ENCODE measurements at regions not wholly inside any gene's neighbourhood (a gene's known extent, or its start where the extent isn't known, plus 50 kb on each side); places are given as distances from the start of the nearest gene placed in this dataset.
"Not testable (repeated sequence)": the region's sequence is repeated elsewhere in the genome, so short reads cannot be mapped to it uniquely, and the experiment has no call there.

DNA sequence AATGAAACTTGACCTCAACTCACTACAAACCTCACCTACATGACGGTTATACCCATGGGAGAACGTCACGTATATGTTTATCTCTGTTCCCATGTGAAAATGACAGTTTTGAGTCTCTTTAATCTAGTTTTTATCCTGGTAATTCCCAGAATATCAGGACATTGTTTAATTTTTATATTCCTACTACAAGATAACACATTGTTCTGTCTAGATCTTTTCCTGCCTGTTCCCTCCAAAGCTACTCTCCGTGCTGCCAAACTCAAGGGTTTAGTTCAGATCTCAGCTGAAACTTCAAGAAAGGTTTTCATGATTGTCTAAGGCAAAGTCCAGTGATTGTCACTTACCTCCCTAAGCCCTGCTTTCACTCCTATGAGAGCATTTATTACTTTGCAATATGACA, 1159.4 kb upstream of the SEMA6A start:
- H3K4me3 Mint-ChIP-seq: no peak overlapping the region
- no peaks in the 10 kb centered on the region for H3K36me3 Mint-ChIP-seq (ENCODE audit: low read depth)
- H3K27ac Mint-ChIP-seq (ENCODE audit: unreplicated experiment): no peak overlapping the region

GRCh38 chr5:117733051-117733450, 1158.4 kb upstream of the SEMA6A start:
- DNase-seq (ENCODE audit: low read depth, low spot score): no peak
- Mint-ChIP-seq H3K4me3 (no peak overlapping the region), H3K4me1 (peaks cover 13% of the 10 kb centered on the region), H3K27ac (ENCODE audit: unreplicated experiment) (no peak overlapping the region), H3K36me3 (ENCODE audit: low read depth) (no peaks in the 10 kb centered on the region), H3K9me3 (peaks cover 4% of the 10 kb centered on the region), H3K27me3 (ENCODE audit: low read depth) (no peaks in the 10 kb centered on the region)
- TF ChIP-seq, protein P1, sequence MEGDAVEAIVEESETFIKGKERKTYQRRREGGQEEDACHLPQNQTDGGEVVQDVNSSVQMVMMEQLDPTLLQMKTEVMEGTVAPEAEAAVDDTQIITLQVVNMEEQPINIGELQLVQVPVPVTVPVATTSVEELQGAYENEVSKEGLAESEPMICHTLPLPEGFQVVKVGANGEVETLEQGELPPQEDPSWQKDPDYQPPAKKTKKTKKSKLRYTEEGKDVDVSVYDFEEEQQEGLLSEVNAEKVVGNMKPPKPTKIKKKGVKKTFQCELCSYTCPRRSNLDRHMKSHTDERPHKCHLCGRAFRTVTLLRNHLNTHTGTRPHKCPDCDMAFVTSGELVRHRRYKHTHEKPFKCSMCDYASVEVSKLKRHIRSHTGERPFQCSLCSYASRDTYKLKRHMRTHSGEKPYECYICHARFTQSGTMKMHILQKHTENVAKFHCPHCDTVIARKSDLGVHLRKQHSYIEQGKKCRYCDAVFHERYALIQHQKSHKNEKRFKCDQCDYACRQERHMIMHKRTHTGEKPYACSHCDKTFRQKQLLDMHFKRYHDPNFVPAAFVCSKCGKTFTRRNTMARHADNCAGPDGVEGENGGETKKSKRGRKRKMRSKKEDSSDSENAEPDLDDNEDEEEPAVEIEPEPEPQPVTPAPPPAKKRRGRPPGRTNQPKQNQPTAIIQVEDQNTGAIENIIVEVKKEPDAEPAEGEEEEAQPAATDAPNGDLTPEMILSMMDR (conservative IDR thresholded peaks at IDR 0.05): no peak

More for the DNA sequence above, 1159.4 kb upstream of the SEMA6A start:
- DNase-seq (ENCODE audit: low read depth, low spot score): no peak
- Mint-ChIP-seq H3K9me3 (peaks cover 6% of the 10 kb centered on the region), H3K27me3 (ENCODE audit: low read depth) (no peaks in the 10 kb centered on the region), H3K4me1 (peaks cover 13% of the 10 kb centered on the region)
- TF ChIP-seq, protein P1 (conservative IDR thresholded peaks at IDR 0.05): no peak

GRCh38 chr5:117732264-117732663, 1157.6 kb upstream of the SEMA6A start:
- H3K9me3 Mint-ChIP-seq: peaks cover 3% of the 10 kb centered on the region
- no peaks in the 10 kb centered on the region for H3K27me3 Mint-ChIP-seq (ENCODE audit: low read depth)
- H3K36me3 Mint-ChIP-seq (ENCODE audit: low read depth): no peaks in the 10 kb centered on the region
- TF ChIP-seq, protein P1 (conservative IDR thresholded peaks at IDR 0.05): no peak
- DNase-seq (ENCODE audit: low read depth, low spot score): no peak
- H3K4me3 Mint-ChIP-seq: no peak overlapping the region
- H3K4me1 Mint-ChIP-seq: peaks cover 13% of the 10 kb centered on the region
- no peak overlapping the region for H3K27ac Mint-ChIP-seq (ENCODE audit: unreplicated experiment)

GRCh38 chr5:117731446-117731845, 1156.8 kb upstream of the SEMA6A start:
- H3K9me3 Mint-ChIP-seq: peaks cover 3% of the 10 kb centered on the region
- no peak for DNase-seq (ENCODE audit: low read depth, low spot score)
- TF ChIP-seq, protein P1 (conservative IDR thresholded peaks at IDR 0.05): no peak
- no peak overlapping the region for H3K27ac Mint-ChIP-seq (ENCODE audit: unreplicated experiment)
- no peaks in the 10 kb centered on the region for H3K36me3 Mint-ChIP-seq (ENCODE audit: low read depth)
- H3K27me3 Mint-ChIP-seq (ENCODE audit: low read depth): no peaks in the 10 kb centered on the region
- H3K4me3 Mint-ChIP-seq: no peak overlapping the region
- H3K4me1 Mint-ChIP-seq: peaks cover 13% of the 10 kb centered on the region

DNA sequence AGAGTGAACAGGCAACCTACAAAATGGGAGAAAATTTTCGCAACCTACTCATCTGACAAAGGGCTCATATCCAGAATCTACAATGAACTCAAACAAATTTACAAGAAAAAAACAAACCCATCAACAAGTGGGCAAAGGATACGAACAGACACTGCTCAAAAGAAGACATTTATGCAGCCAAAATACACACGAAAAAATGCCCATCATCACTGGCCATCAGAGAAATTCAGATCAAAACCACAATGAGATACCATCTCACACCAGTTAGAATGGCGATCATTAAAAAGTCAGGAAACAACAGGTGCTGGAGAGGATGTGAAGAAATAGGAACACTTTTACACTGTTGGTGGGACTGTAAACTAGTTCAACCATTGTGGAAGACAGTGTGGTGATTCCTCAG, 1146.2 kb upstream of the SEMA6A start:
- H3K36me3 Mint-ChIP-seq (ENCODE audit: low read depth); H3K4me1 Mint-ChIP-seq; H3K27me3 Mint-ChIP-seq (ENCODE audit: low read depth); DNase-seq (ENCODE audit: low read depth, low spot score); H3K4me3 Mint-ChIP-seq; H3K27ac Mint-ChIP-seq (ENCODE audit: unreplicated experiment); H3K9me3 Mint-ChIP-seq: not testable (repeated sequence)

GRCh38 chr5:117719413-117719812, 1144.8 kb upstream of the SEMA6A start:
- Mint-ChIP-seq H3K9me3 (peaks cover 14% of the 10 kb centered on the region), H3K4me1 (no peaks in the 10 kb centered on the region), H3K4me3 (no peak overlapping the region), H3K36me3 (ENCODE audit: low read depth) (peaks cover 6% of the 10 kb centered on the region), H3K27ac (ENCODE audit: unreplicated experiment) (no peak overlapping the region), H3K27me3 (ENCODE audit: low read depth) (no peaks in the 10 kb centered on the region)
- DNase-seq (ENCODE audit: low read depth, low spot score): no peak
- TF ChIP-seq, protein P1 (conservative IDR thresholded peaks at IDR 0.05): no peak

Data from neural crest cell (in vitro differentiated cells).